IMR-90 (cell line): ENCODE measurements at regions not wholly inside any gene's neighbourhood (a gene's known extent, or its start where the extent isn't known, plus 50 kb on each side); places are given as distances from the start of the nearest gene placed in this dataset.
"Not testable (repeated sequence)": the region's sequence is repeated elsewhere in the genome, so short reads cannot be mapped to it uniquely, and the experiment has no call there.

Source experiments
- ATAC-seq: fragments of 200-7000 bp; cut with Tn5 transposase; 2 replicates; pipeline ENCODE4 v1.9.1; 2020; ENCODE audit warnings: low read depth, mild to moderate bottlenecking, moderate library complexity
- BruUV-seq: library from RNA; stranded (reverse); fragments of 400-500 nt; replicated peaks from 2 replicates; lab custom pipeline; 2021; lab: Mats Ljungman, UMichigan
- CTCF ChIA-PET: fragments of 300-600 bp; formaldehyde crosslinking; extraction: SDS; loops from one replicate; lab custom pipeline; 2021; ENCODE audit warnings: antibody characterized with exemption; lab: Yijun Ruan, JAX
- POLR2A ChIA-PET: fragments of 300-600 bp; sonication (Branson Sonifier 250); formaldehyde crosslinking; loops from one replicate; lab custom pipeline; 2022; ENCODE audit warnings: antibody characterized with exemption; ENCODE audit not compliant: unreplicated experiment; lab: Charles Lee
- DNase-seq: peaks from one replicate; pipeline ENCODE4 v3.0.0; 2013
- H2AFZ ChIP-seq: replicated peaks from 2 replicates; pipeline ENCODE3; 2013; ENCODE audit warnings: low read length, mild to moderate bottlenecking; ENCODE audit not compliant: poor library complexity
- H2AK5ac ChIP-seq: 2 replicates; pipeline ENCODE4 v1.6.1; 2013; ENCODE audit warnings: low read depth, low read length, inconsistent platforms
- H2AK9ac ChIP-seq: replicated peaks from 2 replicates; pipeline ENCODE3; 2013; ENCODE audit warnings: mild to moderate bottlenecking, low read depth, low read length, moderate library complexity; ENCODE audit not compliant: poor library complexity
- H2BK120ac ChIP-seq: 2 replicates; pipeline ENCODE4 v1.6.1; 2013; ENCODE audit warnings: low read depth, low read length, inconsistent platforms
- H2BK15ac ChIP-seq: 3 replicates; pipeline ENCODE4 v1.6.1; 2013; ENCODE audit warnings: low read depth, low read length, inconsistent platforms
- H2BK20ac ChIP-seq: 2 replicates; pipeline ENCODE4 v1.6.1; 2013; ENCODE audit warnings: low read depth, mild to moderate bottlenecking, inconsistent platforms, low read length, moderate library complexity
- H2BK5ac ChIP-seq: 2 replicates; pipeline ENCODE4 v1.6.1; 2013; ENCODE audit warnings: mild to moderate bottlenecking, low read depth, low read length, inconsistent platforms; ENCODE audit not compliant: poor library complexity, severe bottlenecking
- H3K14ac ChIP-seq: replicated peaks from 2 replicates; pipeline ENCODE4 v1.6.1; 2013; ENCODE audit warnings: low read depth, low read length, inconsistent platforms
- H3K18ac ChIP-seq: 2 replicates; pipeline ENCODE4 v1.6.1; 2013; ENCODE audit warnings: low read depth, low read length, control low read depth
- H3K23ac ChIP-seq: 2 replicates; pipeline ENCODE4 v1.6.1; 2013; ENCODE audit warnings: low read depth, low read length, inconsistent platforms
- H3K27ac ChIP-seq: 2 replicates; pipeline ENCODE4 v1.5.1; 2013; ENCODE audit warnings: mild to moderate bottlenecking, control low read depth, low read length; ENCODE audit not compliant: insufficient read depth
- H3K27me3 ChIP-seq: 2 replicates; pipeline ENCODE4 v1.6.1; 2013; ENCODE audit warnings: low read length; ENCODE audit not compliant: control insufficient read depth, insufficient read depth
- H3K36me3 ChIP-seq: 2 replicates; pipeline ENCODE4 v1.6.1; 2013; ENCODE audit warnings: low read length, mixed read lengths; ENCODE audit not compliant: control insufficient read depth, insufficient read depth
- H3K4ac ChIP-seq: 2 replicates; pipeline ENCODE4 v1.6.1; 2013; ENCODE audit warnings: low read depth, low read length, inconsistent platforms
- H3K4me1 ChIP-seq: 2 replicates; pipeline ENCODE4 v1.6.1; 2013; ENCODE audit warnings: low read length, mixed read lengths; ENCODE audit not compliant: control insufficient read depth, insufficient read depth
- H3K4me2 ChIP-seq: 2 replicates; pipeline ENCODE4 v1.6.1; 2013; ENCODE audit warnings: low read depth, mild to moderate bottlenecking, control low read depth, low read length, moderate library complexity
- H3K4me3 ChIP-seq: 2 replicates; pipeline ENCODE4 v1.5.1; 2013; ENCODE audit warnings: low read depth, mild to moderate bottlenecking, control low read depth, low read length, moderate library complexity; ENCODE audit not compliant: insufficient read depth
- H3K56ac ChIP-seq: 2 replicates; pipeline ENCODE4 v1.6.1; 2013; ENCODE audit warnings: low read length, inconsistent platforms; ENCODE audit not compliant: insufficient read depth; ENCODE audit errors: extremely low read depth
- H3K79me1 ChIP-seq, 2 experiments: 2 replicates each; pipeline ENCODE4 v1.6.1; 2013; ENCODE audit warnings: low read length in 2 of 2, inconsistent platforms in 1 of 2, low read depth in 1 of 2
- H3K9ac ChIP-seq: 2 replicates; pipeline ENCODE4 v1.6.1; 2013; ENCODE audit warnings: low read depth, low read length, control low read depth
- H3K9me1 ChIP-seq: 2 replicates; pipeline ENCODE4 v1.6.1; 2013; ENCODE audit warnings: low read length, inconsistent platforms; ENCODE audit not compliant: insufficient read depth
- H3K9me3 ChIP-seq: 2 replicates; pipeline ENCODE4 v1.6.1; 2013; ENCODE audit warnings: low read length; ENCODE audit not compliant: control insufficient read depth, insufficient read depth
- H4K20me1 ChIP-seq: 2 replicates; pipeline ENCODE4 v1.6.1; 2013; ENCODE audit warnings: low read length, inconsistent platforms; ENCODE audit not compliant: insufficient read depth
- H4K5ac ChIP-seq: 2 replicates; pipeline ENCODE4 v1.6.1; 2013; ENCODE audit warnings: mild to moderate bottlenecking, low read depth, low read length, control low read depth
- H4K8ac ChIP-seq, 2 experiments: 2 replicates each; pipeline ENCODE4 v1.6.1; 2013; ENCODE audit warnings: low read depth in 2 of 2, low read length in 2 of 2, control low read depth in 1 of 2, inconsistent platforms in 1 of 2
- H4K91ac ChIP-seq: 2 replicates; pipeline ENCODE4 v1.6.1; 2013; ENCODE audit warnings: low read depth, low read length, inconsistent platforms; ENCODE audit not compliant: insufficient read depth
- WGBS, 2 experiments: methylation state at CpG; one replicate each; pipeline versions ENCODE4 v1.1.5 to v1.1.7; 2013; ENCODE audit warnings: missing lambda C conversion rate in 2 of 2; ENCODE audit not compliant: insufficient read length in 1 of 2; ENCODE audit errors: extremely low coverage in 2 of 2; 5-methylcytosine and 5-hydroxymethylcytosine counted together
- dilution Hi-C: fragments of 300-500 bp; cut with HindIII; formaldehyde crosslinking; loops from one replicate; pipeline ENCODE4 v1.14.3; 2018; ENCODE audit warnings: low sequenced_read_pairs; ENCODE audit not compliant: unreplicated experiment
- in situ Hi-C: fragments of 300-500 bp; cut with MboI; formaldehyde crosslinking; loops from 3 replicates; pipeline ENCODE4 v1.14.3; 2019; ENCODE audit warnings: low sequenced_read_pairs, inconsistent platforms, mixed read lengths
- intact Hi-C: fragments of 100-400 bp; cut with micrococcal nuclease; formaldehyde crosslinking; loops from 2 replicates; pipeline ENCODE4 v1.10.0; 2022

- dilution Hi-C loops, CTCF ChIA-PET: not testable (repeated sequence)
Measured at GRCh38 chr3:27601311-27601710, 117.1 kb upstream of the SLC4A7 start.

GRCh38 chr3:27599741-27600140 is 115.6 kb upstream of the SLC4A7 start:
- intact Hi-C loops, H3K23ac ChIP-seq, H4K8ac ChIP-seq, POLR2A ChIA-PET, H3K4me1 ChIP-seq, H4K5ac ChIP-seq, dilution Hi-C loops, in situ Hi-C loops, CTCF ChIA-PET, H3K9me1 ChIP-seq, H3K4me3 ChIP-seq, H2BK5ac ChIP-seq, H3K4me2 ChIP-seq, H2AK9ac ChIP-seq, H3K4ac ChIP-seq, H3K14ac ChIP-seq, H2BK15ac ChIP-seq, H3K56ac ChIP-seq, H2BK120ac ChIP-seq, H3K9ac ChIP-seq, H3K27me3 ChIP-seq, H4K20me1 ChIP-seq, H4K91ac ChIP-seq, DNase-seq, H3K27ac ChIP-seq, H3K36me3 ChIP-seq, H3K79me1 ChIP-seq, BruUV-seq, H3K9me3 ChIP-seq, H2AFZ ChIP-seq, ATAC-seq, H2BK20ac ChIP-seq, H2AK5ac ChIP-seq, H3K18ac ChIP-seq: not testable (repeated sequence)
- WGBS, 2 experiments: 94% methylated on average over 5 of the region's 7 CpGs; no CpG with 5 or more reads in 1 of the 2 experiments

More at GRCh38 chr3:27601311-27601710, 117.1 kb upstream of the SLC4A7 start:
- H3K18ac ChIP-seq, DNase-seq, intact Hi-C loops, H3K56ac ChIP-seq, H3K4me2 ChIP-seq, H4K91ac ChIP-seq, H2AFZ ChIP-seq, H3K79me1 ChIP-seq, H3K14ac ChIP-seq, H2BK5ac ChIP-seq, H3K23ac ChIP-seq, H2AK9ac ChIP-seq, H4K8ac ChIP-seq, H4K20me1 ChIP-seq, ATAC-seq, H3K9me1 ChIP-seq, H3K4me3 ChIP-seq, H2AK5ac ChIP-seq, H2BK120ac ChIP-seq, H2BK15ac ChIP-seq, H4K5ac ChIP-seq, POLR2A ChIA-PET, H3K36me3 ChIP-seq, H3K9me3 ChIP-seq, H3K27me3 ChIP-seq, H3K4ac ChIP-seq, H2BK20ac ChIP-seq, H3K27ac ChIP-seq, H3K4me1 ChIP-seq, BruUV-seq, in situ Hi-C loops, H3K9ac ChIP-seq: not testable (repeated sequence)
- WGBS, 2 experiments: 100% methylated on average over 1 of the region's 3 CpGs; no CpG with 5 or more reads in 1 of the 2 experiments
